K562 (cell line): ENCODE measurements at regions not wholly inside any gene's neighbourhood (a gene's known extent, or its start where the extent isn't known, plus 50 kb on each side); places are given as distances from the start of the nearest gene placed in this dataset.

ENCODE experiments used
- ATF1 ChIP-seq, 2 experiments: fragments of 450-650 bp in 1 of 2; IDR thresholded peaks; 2 replicates each; pipeline ENCODE4 v1.6.1; 2016; ENCODE audit warnings: missing compliant biosample characterization in 1 of 2, missing genetic modification characterization in 1 of 2
- CLOCK ChIP-seq: fragments of 250-450 bp; sonication (Bioruptor Pico); IDR thresholded peaks from 2 replicates; pipeline ENCODE4 v1.4.0; 2020; ENCODE audit warnings: mild to moderate bottlenecking, moderate library complexity, borderline replicate concordance
- FOSL1 ChIP-seq: fragments of 200-800 bp; sonication (Bioruptor generic); conservative IDR thresholded peaks from 2 replicates; pipeline ENCODE4 v1.6.1; 2016; ENCODE audit warnings: missing genetic modification characterization, missing compliant biosample characterization
- IRF2 ChIP-seq: sonication (generic); formaldehyde crosslinking; IDR thresholded peaks from 2 replicates; pipeline ENCODE4 v1.8.1; 2022; ENCODE audit warnings: mild to moderate bottlenecking, missing genetic modification reagents
- NUFIP1 ChIP-seq: fragments of 450-650 bp; IDR thresholded peaks from 2 replicates; pipeline ENCODE4 v1.6.1; 2018; ENCODE audit not compliant: partially characterized antibody
- PBX2 ChIP-seq, 2 experiments: IDR thresholded peaks in 1 of 2; conservative IDR thresholded peaks in 1 of 2; 2 replicates each; pipeline ENCODE4 v1.6.1; 2016; ENCODE audit warnings: low read depth in 2 of 2, mild to moderate bottlenecking in 1 of 2, missing compliant biosample characterization in 1 of 2, missing genetic modification characterization in 1 of 2, moderate library complexity in 1 of 2
- PRPF4 ChIP-seq: fragments of 200-400 bp; formaldehyde crosslinking; IDR thresholded peaks from one replicate; pipeline ENCODE4 v1.6.1; 2017; ENCODE audit warnings: low read length, low read depth, mild to moderate bottlenecking; ENCODE audit not compliant: insufficient read depth, poor library complexity, severe bottlenecking
- TCFL5 ChIP-seq: fragments of 250-450 bp; sonication (Bioruptor Pico); conservative IDR thresholded peaks from 2 replicates; pipeline ENCODE4 v1.6.1; 2021; ENCODE audit warnings: mild to moderate bottlenecking, moderate library complexity, matching md5 sums
- ZNF707 ChIP-seq: fragments of 250-450 bp; sonication (Bioruptor Pico); conservative IDR thresholded peaks from 2 replicates; pipeline ENCODE4 v1.8.0; 2022; ENCODE audit warnings: inconsistent platforms, mild to moderate bottlenecking, moderate library complexity
- TF ChIP-seq, protein P1 (sequence below): sonication (generic); formaldehyde crosslinking; IDR thresholded peaks from 2 replicates; pipeline ENCODE4 v1.8.1; 2023; ENCODE audit warnings: mild to moderate bottlenecking, missing genetic modification reagents
- TF ChIP-seq, protein P2 (sequence below): fragments of 450-650 bp; IDR thresholded peaks from 2 replicates; pipeline ENCODE4 v1.6.1; 2018; ENCODE audit warnings: mild to moderate bottlenecking, low read depth; ENCODE audit not compliant: partially characterized antibody
- TF ChIP-seq, protein P3 (sequence below): sonication (generic); formaldehyde crosslinking; IDR thresholded peaks from 2 replicates; pipeline ENCODE4 v1.8.0; 2022; ENCODE audit warnings: mild to moderate bottlenecking, low read depth, missing genetic modification reagents

DNA sequence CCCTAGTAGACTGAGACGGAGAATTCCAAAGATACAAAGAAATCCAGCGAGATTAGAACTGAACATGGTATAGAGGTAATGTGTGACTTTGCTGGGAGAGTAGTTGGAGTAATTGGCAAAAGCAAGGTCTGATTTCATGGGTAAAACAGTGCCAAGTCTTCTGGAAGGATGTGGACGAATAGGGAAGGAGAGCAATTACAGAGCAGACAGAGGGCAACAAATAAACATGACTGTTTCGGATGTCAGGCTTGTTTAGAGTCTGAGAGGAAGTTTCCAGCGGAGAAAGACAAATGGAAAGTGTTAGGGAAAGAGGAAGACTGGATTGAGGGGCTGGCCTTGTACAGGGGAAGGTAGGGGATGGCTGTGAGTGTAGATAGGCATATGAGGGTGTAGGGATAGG lies 190.4 kb upstream of the ADRA1D start (continued):
- TF ChIP-seq, protein P1, sequence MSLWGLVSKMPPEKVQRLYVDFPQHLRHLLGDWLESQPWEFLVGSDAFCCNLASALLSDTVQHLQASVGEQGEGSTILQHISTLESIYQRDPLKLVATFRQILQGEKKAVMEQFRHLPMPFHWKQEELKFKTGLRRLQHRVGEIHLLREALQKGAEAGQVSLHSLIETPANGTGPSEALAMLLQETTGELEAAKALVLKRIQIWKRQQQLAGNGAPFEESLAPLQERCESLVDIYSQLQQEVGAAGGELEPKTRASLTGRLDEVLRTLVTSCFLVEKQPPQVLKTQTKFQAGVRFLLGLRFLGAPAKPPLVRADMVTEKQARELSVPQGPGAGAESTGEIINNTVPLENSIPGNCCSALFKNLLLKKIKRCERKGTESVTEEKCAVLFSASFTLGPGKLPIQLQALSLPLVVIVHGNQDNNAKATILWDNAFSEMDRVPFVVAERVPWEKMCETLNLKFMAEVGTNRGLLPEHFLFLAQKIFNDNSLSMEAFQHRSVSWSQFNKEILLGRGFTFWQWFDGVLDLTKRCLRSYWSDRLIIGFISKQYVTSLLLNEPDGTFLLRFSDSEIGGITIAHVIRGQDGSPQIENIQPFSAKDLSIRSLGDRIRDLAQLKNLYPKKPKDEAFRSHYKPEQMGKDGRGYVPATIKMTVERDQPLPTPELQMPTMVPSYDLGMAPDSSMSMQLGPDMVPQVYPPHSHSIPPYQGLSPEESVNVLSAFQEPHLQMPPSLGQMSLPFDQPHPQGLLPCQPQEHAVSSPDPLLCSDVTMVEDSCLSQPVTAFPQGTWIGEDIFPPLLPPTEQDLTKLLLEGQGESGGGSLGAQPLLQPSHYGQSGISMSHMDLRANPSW (CRISPR knock-in tag), result no peak
- TF ChIP-seq, protein P2, sequence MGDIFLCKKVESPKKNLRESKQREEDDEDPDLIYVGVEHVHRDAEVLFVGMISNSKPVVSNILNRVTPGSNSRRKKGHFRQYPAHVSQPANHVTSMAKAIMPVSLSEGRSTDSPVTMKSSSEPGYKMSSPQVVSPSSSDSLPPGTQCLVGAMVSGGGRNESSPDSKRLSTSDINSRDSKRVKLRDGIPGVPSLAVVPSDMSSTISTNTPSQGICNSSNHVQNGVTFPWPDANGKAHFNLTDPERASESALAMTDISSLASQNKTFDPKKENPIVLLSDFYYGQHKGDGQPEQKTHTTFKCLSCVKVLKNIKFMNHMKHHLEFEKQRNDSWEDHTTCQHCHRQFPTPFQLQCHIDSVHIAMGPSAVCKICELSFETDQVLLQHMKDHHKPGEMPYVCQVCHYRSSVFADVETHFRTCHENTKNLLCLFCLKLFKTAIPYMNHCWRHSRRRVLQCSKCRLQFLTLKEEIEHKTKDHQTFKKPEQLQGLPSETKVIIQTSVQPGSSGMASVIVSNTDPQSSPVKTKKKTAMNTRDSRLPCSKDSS, result no peak
- TF ChIP-seq NUFIP1 (no peak), FOSL1 (tag) (no peak), IRF2 (CRISPR knock-in tag) (no peak), PBX2 (CRISPR knock-in tag; IDR thresholded peaks at IDR 0.05; ENCODE audit: low read depth) (no peak), PBX2 (tag; conservative IDR thresholded peaks at IDR 0.05; ENCODE audit: low read depth) (no peak), TCFL5 (CRISPR knock-in tag) (no peak), ATF1 (CRISPR knock-in tag; IDR thresholded peaks at IDR 0.05) (no peak), ATF1 (tag; IDR thresholded peaks at IDR 0.05) (no peak), ZNF707 (no peak), CLOCK (CRISPR knock-in tag) (no peak), PRPF4 (no peak)
- TF ChIP-seq, protein P3, sequence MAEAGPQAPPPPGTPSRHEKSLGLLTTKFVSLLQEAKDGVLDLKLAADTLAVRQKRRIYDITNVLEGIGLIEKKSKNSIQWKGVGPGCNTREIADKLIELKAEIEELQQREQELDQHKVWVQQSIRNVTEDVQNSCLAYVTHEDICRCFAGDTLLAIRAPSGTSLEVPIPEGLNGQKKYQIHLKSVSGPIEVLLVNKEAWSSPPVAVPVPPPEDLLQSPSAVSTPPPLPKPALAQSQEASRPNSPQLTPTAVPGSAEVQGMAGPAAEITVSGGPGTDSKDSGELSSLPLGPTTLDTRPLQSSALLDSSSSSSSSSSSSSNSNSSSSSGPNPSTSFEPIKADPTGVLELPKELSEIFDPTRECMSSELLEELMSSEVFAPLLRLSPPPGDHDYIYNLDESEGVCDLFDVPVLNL (CRISPR knock-in tag), result no peak
- TF ChIP-seq, all 486 proteins: peak for 0
